H1 (cell line): ENCODE measurements at regions not wholly inside any gene's neighbourhood (a gene's known extent, or its start where the extent isn't known, plus 50 kb on each side); places are given as distances from the start of the nearest gene placed in this dataset.

ENCODE experiments used
- CTCF ChIA-PET: fragments of 300-600 bp; sonication (Branson Sonifier 250); formaldehyde crosslinking; loops from one replicate; lab custom pipeline; 2021; ENCODE audit not compliant: partially characterized antibody; lab: Charles Lee
- POLR2A ChIA-PET: fragments of 300-600 bp; sonication (Branson Sonifier 250); formaldehyde crosslinking; loops from one replicate; lab custom pipeline; 2021; ENCODE audit warnings: inconsistent platforms; ENCODE audit not compliant: partially characterized antibody; lab: Charles Lee
- DNase-seq, 2 experiments: peaks; one replicate each; pipeline versions ENCODE4 v3.0.0 to v3.0.0-alpha.2; 2010 to 2022; ENCODE audit warnings: low spot score in 2 of 2, low read depth in 1 of 2, mixed read lengths in 1 of 2
- FAIRE-seq: peaks from 2 replicates; lab custom pipeline; 2011; peaks lifted over from hg19 to GRCh38; lab: Jason Lieb, UNC
- H2AFZ ChIP-seq: 2 replicates; pipeline ENCODE4 v1.8.1; 2012; ENCODE audit warnings: low read length, inconsistent platforms
- H2AK5ac ChIP-seq: 2 replicates; pipeline ENCODE4 v1.6.1; 2013; ENCODE audit warnings: low read depth, low read length
- H2BK120ac ChIP-seq: replicated peaks from 2 replicates; pipeline ENCODE3; 2013; ENCODE audit warnings: low read depth, low read length, inconsistent platforms
- H2BK12ac ChIP-seq: 2 replicates; pipeline ENCODE4 v1.6.1; 2013; ENCODE audit warnings: low read depth, low read length
- H2BK15ac ChIP-seq: 2 replicates; pipeline ENCODE4 v1.6.1; 2013; ENCODE audit warnings: low read length
- H2BK20ac ChIP-seq: 2 replicates; pipeline ENCODE4 v1.6.1; 2013; ENCODE audit warnings: low read length
- H2BK5ac ChIP-seq: 2 replicates; pipeline ENCODE4 v1.6.1; 2013; ENCODE audit warnings: low read depth, low read length
- H3K14ac ChIP-seq: 2 replicates; pipeline ENCODE4 v1.6.1; 2013; ENCODE audit warnings: inconsistent platforms; ENCODE audit not compliant: insufficient read length
- H3K18ac ChIP-seq: 2 replicates; pipeline ENCODE4 v1.6.1; 2013; ENCODE audit warnings: low read length; ENCODE audit errors: extremely low read depth
- H3K23ac ChIP-seq: 2 replicates; pipeline ENCODE4 v1.6.1; 2013; ENCODE audit warnings: inconsistent platforms; ENCODE audit not compliant: insufficient read length
- H3K23me2 ChIP-seq: 2 replicates; pipeline ENCODE4 v1.6.1; 2013; ENCODE audit warnings: low read depth, low read length
- H3K27ac ChIP-seq: 2 replicates; pipeline ENCODE4 v1.6.1; 2011; ENCODE audit warnings: low read depth, low read length, inconsistent platforms
- H3K27me3 ChIP-seq, 4 experiments: replicated peaks in 1 of 4; 1 replicate in 1 of 4; 2 replicates in 3 of 4; pipeline versions ENCODE4 v1.6.1 to v1.8.1; 2011 to 2013; ENCODE audit warnings: low read length in 3 of 4, mild to moderate bottlenecking in 3 of 4, inconsistent platforms in 2 of 4, mixed read lengths in 2 of 4, moderate library complexity in 1 of 4; ENCODE audit not compliant: control insufficient read depth in 3 of 4, insufficient read depth in 3 of 4; ENCODE audit errors: extremely low read depth in 1 of 4
- H3K36me3 ChIP-seq, 4 experiments: 2 replicates each; pipeline versions ENCODE4 v1.6.1 to v1.8.1; 2011 to 2013; ENCODE audit warnings: mild to moderate bottlenecking in 4 of 4, low read length in 3 of 4, moderate library complexity in 2 of 4, control low read depth in 1 of 4, inconsistent platforms in 1 of 4; ENCODE audit not compliant: insufficient read depth in 4 of 4, control insufficient read depth in 2 of 4
- H3K4ac ChIP-seq: replicated peaks from 2 replicates; pipeline ENCODE3; 2013; ENCODE audit warnings: low read length, low read depth, mixed read lengths, inconsistent platforms; ENCODE audit not compliant: insufficient read length
- H3K4me1 ChIP-seq, 4 experiments: replicated peaks in 1 of 4; 1 replicate in 1 of 4; 2 replicates in 3 of 4; pipeline versions ENCODE4 v1.6.1 to v1.8.1; 2011 to 2013; ENCODE audit warnings: low read length in 3 of 4, inconsistent platforms in 2 of 4, mixed read lengths in 1 of 4; ENCODE audit not compliant: insufficient read depth in 4 of 4, control insufficient read depth in 3 of 4
- H3K4me2 ChIP-seq, 2 experiments: 2 replicates each; pipeline versions ENCODE4 v1.6.1 to v1.8.1; 2011 to 2013; ENCODE audit warnings: low read depth in 2 of 2, low read length in 2 of 2, control low read depth in 1 of 2, inconsistent platforms in 1 of 2, mild to moderate bottlenecking in 1 of 2; ENCODE audit not compliant: insufficient read depth in 1 of 2
- H3K4me3 ChIP-seq, 4 experiments: fragments of 200-600, 300-600 bp in 1 of 4; sonication (generic), shearing (Covaris generic), sonication (Bioruptor Twin) in 1 of 4; 2 replicates each; pipeline versions ENCODE4 v1.5.1 to v1.8.1; 2011 to 2016; ENCODE audit warnings: low read length in 4 of 4, low read depth in 3 of 4, control low read depth in 2 of 4, inconsistent platforms in 2 of 4, mild to moderate bottlenecking in 2 of 4, mixed read lengths in 1 of 4, moderate library complexity in 1 of 4; ENCODE audit not compliant: insufficient read depth in 2 of 4; ENCODE audit errors: extremely low read depth in 1 of 4
- H3K56ac ChIP-seq: replicated peaks from 2 replicates; pipeline ENCODE3; 2013; ENCODE audit warnings: low read depth, mild to moderate bottlenecking, mixed read lengths, low read length, inconsistent platforms; ENCODE audit not compliant: insufficient read length
- H3K79me1 ChIP-seq: 2 replicates; pipeline ENCODE4 v1.6.1; 2013; ENCODE audit warnings: low read depth, low read length, control low read depth
- H3K79me2 ChIP-seq, 2 experiments: 2 replicates each; pipeline versions ENCODE4 v1.6.1 to v1.8.1; 2012 to 2013; ENCODE audit warnings: low read length in 2 of 2, mild to moderate bottlenecking in 2 of 2, inconsistent platforms in 1 of 2; ENCODE audit not compliant: insufficient read depth in 2 of 2, control insufficient read depth in 1 of 2
- H3K9ac ChIP-seq, 4 experiments: replicated peaks in 1 of 4; 1 replicate in 1 of 4; 2 replicates in 3 of 4; pipeline versions ENCODE4 v1.6.1 to v1.8.1; 2011 to 2013; ENCODE audit warnings: low read depth in 3 of 4, low read length in 3 of 4, control low read depth in 2 of 4, mild to moderate bottlenecking in 2 of 4, moderate library complexity in 2 of 4, inconsistent platforms in 1 of 4; ENCODE audit errors: extremely low read depth in 1 of 4
- H3K9me3 ChIP-seq, 2 experiments: 2 replicates each; pipeline versions ENCODE4 v1.6.1 to v1.8.1; 2012 to 2013; ENCODE audit warnings: mild to moderate bottlenecking in 2 of 2, moderate library complexity in 2 of 2, control low read depth in 1 of 2, inconsistent platforms in 1 of 2, low read depth in 1 of 2, low read length in 1 of 2, mixed read lengths in 1 of 2; ENCODE audit not compliant: insufficient read depth in 2 of 2
- H4K20me1 ChIP-seq, 2 experiments: replicated peaks in 1 of 2; 2 replicates each; pipeline versions ENCODE3 to v1.8.1; 2011 to 2013; ENCODE audit warnings: inconsistent platforms in 2 of 2, low read length in 2 of 2, mild to moderate bottlenecking in 1 of 2; ENCODE audit not compliant: insufficient read depth in 2 of 2, control insufficient read depth in 1 of 2
- H4K5ac ChIP-seq: 2 replicates; pipeline ENCODE4 v1.6.1; 2013; ENCODE audit warnings: low read length, low read depth, mixed read lengths, inconsistent platforms; ENCODE audit not compliant: insufficient read length
- H4K8ac ChIP-seq: 2 replicates; pipeline ENCODE4 v1.8.0; 2013; ENCODE audit warnings: mild to moderate bottlenecking, moderate library complexity, low read length, inconsistent platforms; ENCODE audit not compliant: insufficient read depth; ENCODE audit errors: extremely low read depth
- H4K91ac ChIP-seq: replicated peaks from 2 replicates; pipeline ENCODE3; 2013; ENCODE audit warnings: low read length, mixed read lengths, inconsistent platforms; ENCODE audit not compliant: insufficient read length
- KDM1A ChIP-seq: fragments of 200-600, 300-600 bp; sonication (generic); IDR thresholded peaks from 2 replicates; pipeline ENCODE4 v1.7.1; 2016; ENCODE audit warnings: mild to moderate bottlenecking, low read length, borderline replicate concordance
- WGBS, 2 experiments: shearing (Covaris generic) in 1 of 2; methylation state at CpG; one replicate each; pipeline versions ENCODE4 v1.1.6 to v1.1.7; 2013 to 2015; ENCODE audit warnings: low lambda C conversion rate in 2 of 2, mixed read lengths in 2 of 2, inconsistent platforms in 1 of 2, low coverage in 1 of 2, missing lambda C conversion rate in 1 of 2; ENCODE audit not compliant: insufficient replicate concordance in 2 of 2, insufficient coverage in 1 of 2, insufficient read length in 1 of 2; ENCODE audit errors: extremely low coverage in 1 of 2, missing lambda C conversion rate in 1 of 2; 5-methylcytosine and 5-hydroxymethylcytosine counted together

DNA sequence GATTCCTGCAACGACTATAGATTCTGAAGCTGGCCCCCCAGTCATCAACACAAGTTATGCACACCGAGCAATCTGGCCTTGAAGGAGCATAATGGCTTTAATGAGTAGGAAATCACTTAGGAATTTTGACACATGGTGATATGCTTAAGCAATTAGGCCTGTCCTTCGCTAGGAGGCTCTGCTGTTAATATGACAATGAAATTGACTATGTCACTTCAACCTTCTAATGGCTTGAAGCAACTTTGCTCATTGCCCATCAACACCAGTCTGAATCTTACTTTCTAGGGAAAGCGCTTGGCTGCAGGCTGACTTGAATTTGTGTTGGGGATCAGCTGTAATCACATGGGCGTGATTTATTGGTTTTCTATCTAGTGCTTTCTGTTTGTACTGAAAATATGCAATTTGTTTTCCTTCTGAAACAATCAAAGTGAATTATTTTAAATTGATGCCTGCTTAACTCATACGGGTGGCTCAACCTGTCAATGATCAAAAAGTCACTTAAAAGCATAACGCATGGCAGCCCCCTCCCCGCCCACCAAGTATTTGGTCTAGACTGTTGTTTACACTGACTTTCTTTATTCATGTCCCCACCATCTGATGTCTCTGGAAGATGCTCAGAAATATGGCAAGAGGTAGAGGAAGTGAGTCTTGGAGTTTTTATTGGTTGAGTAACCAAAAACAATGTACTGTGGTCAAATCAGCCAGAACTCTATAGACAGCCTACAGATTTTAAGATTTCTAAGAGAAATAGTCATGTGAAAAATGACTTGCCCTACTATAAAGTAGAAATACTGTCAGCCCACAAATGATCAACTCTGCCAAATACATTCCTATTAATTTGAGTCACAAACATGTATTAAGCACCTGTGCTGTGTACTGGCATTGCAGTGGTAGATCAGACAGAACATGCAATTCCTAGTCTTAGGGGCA lies 344.9 kb downstream of the RBM43 start:
- Histone ChIP-seq H4K91ac (no peak overlapping the region), H3K9ac (no peak overlapping the region), H3K27ac (no peak overlapping the region), H2BK5ac (no peak overlapping the region), H3K36me3 (no peaks in the 10 kb centered on the region), H2BK12ac (no peak overlapping the region), H2AK5ac (no peak overlapping the region), H2BK120ac (no peak overlapping the region), H3K23me2 (no peaks in the 10 kb centered on the region), H3K79me1 (no peaks in the 10 kb centered on the region), H3K27me3 (no peaks in the 10 kb centered on the region), H3K14ac (no peak overlapping the region), H3K23ac (no peak overlapping the region), H2BK20ac (no peak overlapping the region), H3K9me3 (no peaks in the 10 kb centered on the region), H4K5ac (peak overlapping the region; percentile 13), H3K4ac (no peak overlapping the region), H3K79me2 (no peaks in the 10 kb centered on the region), H3K56ac (no peak overlapping the region)
- POLR2A ChIA-PET: no interaction called here
- FAIRE-seq: no peak
- CTCF ChIA-PET: no interaction called here
- no peak for DNase-seq
- TF ChIP-seq KDM1A: no peak
- TF ChIP-seq, all 59 proteins: peak for 0
- 88% methylated on average over 8 of the region's 8 CpGs; no CpG with 5 or more reads in 1 of the 2 experiments for WGBS, 2 experiments
- H4K8ac ChIP-seq: no peak overlapping the region
- peaks cover 0 to 8% (median under 1%) of the 10 kb centered on the region in 4 experiments; a peak in 1 of 7 replicates for H3K4me1 ChIP-seq
- no peak overlapping the region for H2BK15ac ChIP-seq
- H3K4me3 ChIP-seq: no peak overlapping the region
- no peak overlapping the region for H3K4me2 ChIP-seq
- no peak overlapping the region for H2AFZ ChIP-seq
- no peak overlapping the region for H3K18ac ChIP-seq
- no peaks in the 10 kb centered on the region for H4K20me1 ChIP-seq
